HG03175 (cell line): ENCODE measurements at regions not wholly inside any gene's neighbourhood (a gene's known extent, or its start where the extent isn't known, plus 50 kb on each side); places are given as distances from the start of the nearest gene placed in this dataset.

ENCODE experiments used
- ATAC-seq: cut with Tn5 transposase; IDR thresholded peaks from one replicate; pipeline ENCODE4 v1.9.1; 2021; ENCODE audit warnings: mild to moderate bottlenecking, moderate library complexity; ENCODE audit not compliant: unreplicated experiment

GRCh38 chr1:238241607-238242006, 350.9 kb upstream of the ZP4 start:
- no peak for ATAC-seq

GRCh38 chr1:238239343-238239742, 348.6 kb upstream of the ZP4 start:
- no peak for ATAC-seq

GRCh38 chr1:238233966-238234365, 343.2 kb upstream of the ZP4 start:
- ATAC-seq, result no peak

- ATAC-seq, result no peak
These were observed 341.5 kb upstream of the ZP4 start for GRCh38 chr1:238232084-238232710.

- ATAC-seq, result no peak
These were observed 336.1 kb upstream of the ZP4 start for GRCh38 chr1:238226810-238227209.

- no peak for ATAC-seq
These were observed 332.4 kb upstream of the ZP4 start for GRCh38 chr1:238223076-238223640.

- no peak for ATAC-seq
These were observed 331.0 kb upstream of the ZP4 start for GRCh38 chr1:238221738-238222137.

GRCh38 chr1:238214449-238214848, 323.7 kb upstream of the ZP4 start:
- no peak for ATAC-seq

GRCh38 chr1:238205045-238205662, 314.4 kb upstream of the ZP4 start:
- ATAC-seq, result no peak

GRCh38 chr1:238201992-238202391, 311.3 kb upstream of the ZP4 start:
- ATAC-seq, result no peak

GRCh38 chr1:238199325-238199724, 308.6 kb upstream of the ZP4 start:
- no peak for ATAC-seq

GRCh38 chr1:238196516-238196915, 305.8 kb upstream of the ZP4 start:
- ATAC-seq, result no peak

- ATAC-seq, result no peak
These were observed 300.4 kb upstream of the ZP4 start for GRCh38 chr1:238191170-238191569.

GRCh38 chr1:238187575-238187949, 296.8 kb upstream of the ZP4 start:
- no peak for ATAC-seq

- no peak for ATAC-seq
These were observed 296.3 kb upstream of the ZP4 start for GRCh38 chr1:238186887-238187574.

GRCh38 chr1:238177960-238178645, 287.4 kb upstream of the ZP4 start:
- ATAC-seq, result no peak

GRCh38 chr1:238177351-238177750, 286.6 kb upstream of the ZP4 start:
- no peak for ATAC-seq

GRCh38 chr1:238176441-238176840, 285.7 kb upstream of the ZP4 start:
- ATAC-seq, result no peak

- ATAC-seq, result no peak
These were observed 281.3 kb upstream of the ZP4 start for GRCh38 chr1:238171985-238172384.

GRCh38 chr1:238161955-238162354, 271.2 kb upstream of the ZP4 start:
- no peak for ATAC-seq

- ATAC-seq, result no peak
These were observed 263.2 kb upstream of the ZP4 start for GRCh38 chr1:238153939-238154338.
